ENCODE measurements at regions not wholly inside any gene's neighbourhood (a gene's known extent, or its start where the extent isn't known, plus 50 kb on each side); places are given as distances from the start of the nearest gene placed in this dataset.

DNA sequence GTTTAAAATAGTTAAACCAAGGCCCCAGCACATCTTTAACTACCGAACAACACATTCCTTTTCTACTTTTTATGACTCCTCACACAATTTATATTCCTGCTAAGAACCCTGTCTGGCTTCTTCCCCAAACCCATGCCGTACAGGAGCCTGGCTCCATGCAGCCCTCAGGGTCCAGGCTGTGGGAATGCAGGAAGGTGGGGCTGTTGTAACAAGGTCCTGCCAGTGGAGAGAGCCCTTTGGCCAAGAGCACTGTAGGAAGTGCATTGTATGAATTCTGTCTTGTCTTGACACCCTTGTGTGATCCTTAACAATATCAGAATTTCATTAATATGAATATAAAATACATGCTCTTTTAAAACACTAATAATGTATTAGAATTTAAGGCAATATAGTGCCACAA, 563.8 kb downstream of the TBL1XR1 start:
- Histone ChIP-seq H3K36me3 (ENCODE audit: control insufficient read depth, insufficient read depth, low read length) (no peaks in the 10 kb centered on the region), H3K27me3 (ENCODE audit: control insufficient read depth, insufficient read depth, low read length) (no peaks in the 10 kb centered on the region), H3K4me3 (ENCODE audit: low read depth, low read length) (no peak overlapping the region)
- ChIA-PET POLR2A (no interaction called here), CTCF (no interaction called here)
- no peak for DNase-seq (ENCODE audit: low read depth)
- TF ChIP-seq, protein P1, sequence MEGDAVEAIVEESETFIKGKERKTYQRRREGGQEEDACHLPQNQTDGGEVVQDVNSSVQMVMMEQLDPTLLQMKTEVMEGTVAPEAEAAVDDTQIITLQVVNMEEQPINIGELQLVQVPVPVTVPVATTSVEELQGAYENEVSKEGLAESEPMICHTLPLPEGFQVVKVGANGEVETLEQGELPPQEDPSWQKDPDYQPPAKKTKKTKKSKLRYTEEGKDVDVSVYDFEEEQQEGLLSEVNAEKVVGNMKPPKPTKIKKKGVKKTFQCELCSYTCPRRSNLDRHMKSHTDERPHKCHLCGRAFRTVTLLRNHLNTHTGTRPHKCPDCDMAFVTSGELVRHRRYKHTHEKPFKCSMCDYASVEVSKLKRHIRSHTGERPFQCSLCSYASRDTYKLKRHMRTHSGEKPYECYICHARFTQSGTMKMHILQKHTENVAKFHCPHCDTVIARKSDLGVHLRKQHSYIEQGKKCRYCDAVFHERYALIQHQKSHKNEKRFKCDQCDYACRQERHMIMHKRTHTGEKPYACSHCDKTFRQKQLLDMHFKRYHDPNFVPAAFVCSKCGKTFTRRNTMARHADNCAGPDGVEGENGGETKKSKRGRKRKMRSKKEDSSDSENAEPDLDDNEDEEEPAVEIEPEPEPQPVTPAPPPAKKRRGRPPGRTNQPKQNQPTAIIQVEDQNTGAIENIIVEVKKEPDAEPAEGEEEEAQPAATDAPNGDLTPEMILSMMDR (IDR thresholded peaks at IDR 0.05; ENCODE audit: insufficient read depth, low read depth, low read length): no peak

DNA sequence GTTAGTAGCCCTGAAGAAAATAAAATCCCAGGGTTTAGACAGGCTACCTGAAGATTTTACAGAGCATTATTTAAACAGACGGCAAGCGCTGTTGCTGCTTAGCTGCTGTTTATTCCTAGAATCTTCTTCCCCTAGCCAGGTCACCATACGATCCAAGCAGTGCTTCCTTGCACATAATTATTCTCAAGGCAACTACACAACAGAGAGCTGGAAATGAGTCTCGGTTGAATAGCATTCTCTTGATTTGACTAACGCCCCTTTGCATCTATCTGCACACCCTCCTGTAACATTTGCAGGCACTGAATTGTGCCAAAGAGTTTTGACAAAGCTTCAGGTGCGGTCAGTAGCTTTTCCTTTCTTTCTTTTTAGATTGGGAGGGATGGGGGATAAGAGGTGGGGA, 564.4 kb downstream of the TBL1XR1 start:
- Histone ChIP-seq H3K36me3 (ENCODE audit: control insufficient read depth, insufficient read depth, low read length) (no peaks in the 10 kb centered on the region), H3K4me3 (ENCODE audit: low read depth, low read length) (no peak overlapping the region), H3K27me3 (ENCODE audit: control insufficient read depth, insufficient read depth, low read length) (no peaks in the 10 kb centered on the region)
- no peak for DNase-seq (ENCODE audit: low read depth)
- ChIA-PET POLR2A (no interaction called here), CTCF (no interaction called here)
- TF ChIP-seq, protein P1 (IDR thresholded peaks at IDR 0.05; ENCODE audit: insufficient read depth, low read depth, low read length): no peak

DNA sequence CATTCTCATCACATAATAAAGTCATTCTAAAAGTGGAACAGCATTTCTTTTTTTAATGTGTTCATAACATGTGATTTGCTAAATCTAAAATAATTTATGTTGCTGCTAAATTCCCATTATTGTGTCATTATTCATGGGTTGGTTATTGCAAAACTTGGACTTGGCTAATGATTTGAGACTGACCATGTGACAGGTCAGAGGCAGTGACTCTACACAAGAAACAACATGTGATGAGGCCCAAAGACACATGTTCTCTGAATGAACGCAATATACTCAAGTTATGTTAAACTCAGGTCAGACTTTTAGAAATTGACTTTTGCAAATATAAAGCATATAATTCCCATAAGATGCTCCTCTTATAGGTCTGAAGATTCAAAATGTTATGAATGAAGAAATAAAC, 566.1 kb downstream of the TBL1XR1 start:
- Histone ChIP-seq H3K36me3 (ENCODE audit: control insufficient read depth, insufficient read depth, low read length) (no peaks in the 10 kb centered on the region), H3K4me3 (ENCODE audit: low read depth, low read length) (no peak overlapping the region), H3K27me3 (ENCODE audit: control insufficient read depth, insufficient read depth, low read length) (no peaks in the 10 kb centered on the region)
- ChIA-PET POLR2A (no interaction called here), CTCF (no interaction called here)
- TF ChIP-seq, protein P1 (IDR thresholded peaks at IDR 0.05; ENCODE audit: insufficient read depth, low read depth, low read length): no peak
- DNase-seq (ENCODE audit: low read depth): no peak

DNA sequence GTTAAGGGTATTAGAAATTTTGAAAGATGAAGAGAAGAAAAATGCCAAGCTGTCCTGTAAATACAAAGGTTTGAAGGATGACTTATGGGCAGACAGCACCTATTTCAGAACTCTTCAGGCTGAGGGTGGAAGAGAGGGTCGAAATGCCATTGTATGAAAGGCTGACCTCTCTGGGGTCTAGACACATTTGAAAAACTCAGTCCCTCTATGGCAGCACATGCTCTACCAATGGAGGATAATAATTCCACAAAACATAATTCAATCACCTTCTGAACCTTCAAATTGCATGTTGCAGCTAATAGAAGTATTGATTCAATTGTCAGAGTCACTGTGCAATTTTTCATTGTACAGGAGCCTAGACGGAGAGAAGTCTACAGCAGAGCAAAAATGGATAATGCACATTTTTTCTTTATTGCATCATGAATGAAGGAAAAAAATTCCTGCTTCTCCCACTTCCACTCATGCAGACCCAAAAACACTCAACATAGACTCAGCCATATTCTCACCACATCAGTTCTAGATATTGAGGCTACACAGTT, 569.1 kb downstream of the TBL1XR1 start:
- POLR2A ChIA-PET: no interaction called here
- no peak for DNase-seq (ENCODE audit: low read depth)
- no peaks in the 10 kb centered on the region for H3K27me3 ChIP-seq (ENCODE audit: control insufficient read depth, insufficient read depth, low read length)
- CTCF ChIA-PET: interaction anchor here (1.5 kb wide), 1 partner anchor 12 kb away, joined by 3 read pairs; no protein-coding TSS in a partner anchor
- no peaks in the 10 kb centered on the region for H3K36me3 ChIP-seq (ENCODE audit: control insufficient read depth, insufficient read depth, low read length)
- TF ChIP-seq, protein P1 (IDR thresholded peaks at IDR 0.05; ENCODE audit: insufficient read depth, low read depth, low read length): no peak
- no peak overlapping the region for H3K4me3 ChIP-seq (ENCODE audit: low read depth, low read length)

DNA sequence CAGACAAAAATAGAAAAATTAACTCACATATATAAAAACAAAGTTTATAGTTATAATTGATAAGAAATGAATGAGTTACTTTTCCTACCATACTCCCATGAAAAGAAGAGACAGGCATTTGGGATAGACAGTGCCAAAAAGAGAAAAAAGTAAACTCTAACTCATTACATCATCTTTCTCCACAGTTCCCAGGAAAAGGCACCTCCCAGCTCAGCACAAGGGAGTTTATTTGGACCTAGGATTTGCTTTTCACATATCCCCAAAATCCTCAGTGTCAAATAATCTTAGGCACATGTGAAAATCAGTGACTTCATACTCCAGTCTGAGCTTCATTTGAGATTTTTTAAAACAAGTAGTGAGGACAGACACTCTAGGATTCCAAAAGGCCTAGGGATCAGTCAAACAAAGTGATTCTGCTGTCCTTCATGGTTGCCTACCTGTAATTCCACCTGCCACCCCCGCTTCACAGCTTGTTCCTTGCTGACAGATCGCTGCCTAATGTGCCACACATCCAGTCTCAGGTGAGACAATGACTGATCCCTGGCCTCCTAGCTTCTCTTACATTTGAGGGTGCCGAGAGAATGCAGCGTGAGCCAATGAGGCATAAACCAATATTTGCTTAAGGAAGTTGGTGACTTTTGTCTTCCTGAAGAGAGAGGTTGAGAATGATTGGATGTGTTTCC, 573.7 kb downstream of the TBL1XR1 start:
- POLR2A ChIA-PET: no interaction called here
- CTCF ChIA-PET: interaction anchor here (1.4 kb wide), 1 partner anchor 11 kb away, joined by 3 read pairs; no protein-coding TSS in a partner anchor
- Histone ChIP-seq H3K27me3 (ENCODE audit: control insufficient read depth, insufficient read depth, low read length) (no peaks in the 10 kb centered on the region), H3K36me3 (ENCODE audit: control insufficient read depth, insufficient read depth, low read length) (no peaks in the 10 kb centered on the region), H3K4me3 (ENCODE audit: low read depth, low read length) (no peak overlapping the region)
- DNase-seq (ENCODE audit: low read depth): no peak
- TF ChIP-seq, protein P1 (IDR thresholded peaks at IDR 0.05; ENCODE audit: insufficient read depth, low read depth, low read length): no peak
